ENCODE measurements at regions not wholly inside any gene's neighbourhood (a gene's known extent, or its start where the extent isn't known, plus 50 kb on each side); places are given as distances from the start of the nearest gene placed in this dataset.

- Mint-ChIP-seq H3K27ac (ENCODE audit: unreplicated experiment) (no peak overlapping the region), H3K4me3 (ENCODE audit: low read depth, unreplicated experiment) (no peak overlapping the region), H3K9me3 (ENCODE audit: low read depth, unreplicated experiment) (peaks cover 2% of the 10 kb centered on the region), H3K27me3 (ENCODE audit: unreplicated experiment) (peaks cover 82% of the 10 kb centered on the region), H3K4me1 (ENCODE audit: low read depth, unreplicated experiment) (no peaks in the 10 kb centered on the region), H3K36me3 (ENCODE audit: insufficient read depth, unreplicated experiment) (no peaks in the 10 kb centered on the region)
- TF ChIP-seq, protein P1, sequence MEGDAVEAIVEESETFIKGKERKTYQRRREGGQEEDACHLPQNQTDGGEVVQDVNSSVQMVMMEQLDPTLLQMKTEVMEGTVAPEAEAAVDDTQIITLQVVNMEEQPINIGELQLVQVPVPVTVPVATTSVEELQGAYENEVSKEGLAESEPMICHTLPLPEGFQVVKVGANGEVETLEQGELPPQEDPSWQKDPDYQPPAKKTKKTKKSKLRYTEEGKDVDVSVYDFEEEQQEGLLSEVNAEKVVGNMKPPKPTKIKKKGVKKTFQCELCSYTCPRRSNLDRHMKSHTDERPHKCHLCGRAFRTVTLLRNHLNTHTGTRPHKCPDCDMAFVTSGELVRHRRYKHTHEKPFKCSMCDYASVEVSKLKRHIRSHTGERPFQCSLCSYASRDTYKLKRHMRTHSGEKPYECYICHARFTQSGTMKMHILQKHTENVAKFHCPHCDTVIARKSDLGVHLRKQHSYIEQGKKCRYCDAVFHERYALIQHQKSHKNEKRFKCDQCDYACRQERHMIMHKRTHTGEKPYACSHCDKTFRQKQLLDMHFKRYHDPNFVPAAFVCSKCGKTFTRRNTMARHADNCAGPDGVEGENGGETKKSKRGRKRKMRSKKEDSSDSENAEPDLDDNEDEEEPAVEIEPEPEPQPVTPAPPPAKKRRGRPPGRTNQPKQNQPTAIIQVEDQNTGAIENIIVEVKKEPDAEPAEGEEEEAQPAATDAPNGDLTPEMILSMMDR (IDR thresholded peaks at IDR 0.05; ENCODE audit: unreplicated experiment), result no peak
- CTCF ChIA-PET, result no interaction called here
- intact Hi-C loops (cut with micrococcal nuclease; ENCODE audit: unreplicated experiment), result loop anchor here (5.0 to 10.0 kb wide), 2 partner anchors 57 to 290 kb away; no protein-coding TSS in a partner anchor
- no peak for DNase-seq
- no TSS peak for BruUV-seq (replicated peaks)
These were observed 182.6 kb upstream of the CXCL12 start for GRCh38 chr10:44567471-44567870.

DNA sequence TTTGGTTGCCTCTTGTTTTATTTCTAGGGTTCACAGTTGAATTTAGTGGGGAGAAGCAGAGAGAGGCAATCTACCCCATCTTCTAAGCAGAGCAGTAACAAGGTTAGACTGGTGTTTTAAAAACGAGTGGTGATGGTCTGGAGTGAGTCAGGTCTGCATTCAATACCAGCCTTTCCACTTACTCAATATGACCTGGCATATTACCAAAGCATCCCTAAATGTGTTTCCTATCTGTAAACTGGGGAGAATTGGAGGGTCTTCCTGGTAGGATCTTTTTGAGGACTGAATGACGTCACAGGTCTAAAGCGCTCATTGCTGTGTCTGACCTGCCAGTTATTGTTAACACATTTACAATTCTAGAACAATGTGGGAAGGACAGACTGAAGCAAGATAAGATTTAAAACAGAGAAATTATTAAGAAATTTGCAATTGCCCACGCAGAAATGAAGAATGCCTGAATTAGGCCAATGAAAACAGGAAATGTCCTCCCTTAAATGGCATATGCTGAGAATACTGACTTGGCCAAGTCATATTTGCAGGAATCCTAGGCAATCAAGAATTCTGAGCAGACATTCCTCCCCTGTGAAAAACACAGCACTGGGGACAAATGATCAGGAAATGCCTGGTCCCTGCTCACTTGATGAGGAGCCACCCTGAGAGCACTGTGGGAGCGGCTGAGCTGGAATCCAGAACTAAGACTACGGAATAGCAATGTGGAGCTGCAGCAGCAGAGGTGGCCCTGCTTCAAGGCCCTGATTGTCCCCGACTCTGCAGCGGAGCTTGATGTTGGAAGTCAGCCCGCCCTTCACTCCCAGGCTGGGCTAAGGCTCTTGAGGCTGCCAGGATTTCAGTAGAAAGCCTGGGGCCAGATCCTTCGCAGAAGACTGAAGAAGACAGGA is 184.5 kb upstream of the CXCL12 start:
- Mint-ChIP-seq H3K27ac (ENCODE audit: unreplicated experiment) (no peak overlapping the region), H3K4me3 (ENCODE audit: low read depth, unreplicated experiment) (no peak overlapping the region), H3K27me3 (ENCODE audit: unreplicated experiment) (peaks cover 88% of the 10 kb centered on the region), H3K9me3 (ENCODE audit: low read depth, unreplicated experiment) (peaks cover 2% of the 10 kb centered on the region), H3K4me1 (ENCODE audit: low read depth, unreplicated experiment) (no peaks in the 10 kb centered on the region), H3K36me3 (ENCODE audit: insufficient read depth, unreplicated experiment) (no peaks in the 10 kb centered on the region)
- CTCF ChIA-PET, result interaction anchor here (0.6 kb wide), 1 partner anchor 317 kb away, joined by 3 read pairs; no protein-coding TSS in a partner anchor
- intact Hi-C loops (cut with micrococcal nuclease; ENCODE audit: unreplicated experiment), result loop anchor here (5.0 to 10.0 kb wide), 2 partner anchors 55 to 288 kb away; no protein-coding TSS in a partner anchor
- no TSS peak for BruUV-seq (replicated peaks)
- DNase-seq, result no peak
- TF ChIP-seq, protein P1 (IDR thresholded peaks at IDR 0.05; ENCODE audit: unreplicated experiment), result no peak

DNA sequence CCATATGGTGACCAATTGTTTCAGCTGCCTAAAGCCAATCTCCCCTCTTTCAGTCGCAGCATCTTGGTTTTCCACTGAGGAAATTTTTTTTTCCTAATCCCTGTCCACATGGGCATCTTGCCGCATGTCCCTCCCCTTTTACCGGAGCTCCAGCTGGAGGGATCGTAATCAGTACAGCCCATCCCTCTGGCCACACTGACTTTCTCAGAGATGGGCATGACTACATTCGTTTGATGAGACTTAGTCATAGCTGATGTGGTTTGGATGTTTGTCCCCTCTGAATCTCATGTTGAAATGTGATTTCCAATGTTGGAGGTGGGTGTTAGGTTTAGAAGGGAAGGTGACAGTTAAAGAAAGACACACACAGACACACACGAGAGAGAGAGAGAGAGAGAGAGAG is 186.8 kb upstream of the CXCL12 start:
- BruUV-seq (replicated peaks), result no TSS peak
- intact Hi-C loops (cut with micrococcal nuclease; ENCODE audit: unreplicated experiment), result no loop called here
- peaks cover 75% of the 10 kb centered on the region for H3K27me3 Mint-ChIP-seq (ENCODE audit: unreplicated experiment)
- no peaks in the 10 kb centered on the region for H3K4me1 Mint-ChIP-seq (ENCODE audit: low read depth, unreplicated experiment)
- no peak for DNase-seq
- H3K4me3 Mint-ChIP-seq (ENCODE audit: low read depth, unreplicated experiment), result no peak overlapping the region
- H3K27ac Mint-ChIP-seq (ENCODE audit: unreplicated experiment), result no peak overlapping the region
- CTCF ChIA-PET, result interaction anchor here (0.6 kb wide), 1 partner anchor 12 kb away, joined by 3 read pairs; no protein-coding TSS in a partner anchor
- TF ChIP-seq, protein P1 (IDR thresholded peaks at IDR 0.05; ENCODE audit: unreplicated experiment), result no peak
- peaks cover 2% of the 10 kb centered on the region for H3K9me3 Mint-ChIP-seq (ENCODE audit: low read depth, unreplicated experiment)
- no peaks in the 10 kb centered on the region for H3K36me3 Mint-ChIP-seq (ENCODE audit: insufficient read depth, unreplicated experiment)

GRCh38 chr10:44572146-44572545 is 187.2 kb upstream of the CXCL12 start:
- H3K27me3 Mint-ChIP-seq (ENCODE audit: unreplicated experiment), result peaks cover 75% of the 10 kb centered on the region
- no peak overlapping the region for H3K4me3 Mint-ChIP-seq (ENCODE audit: low read depth, unreplicated experiment)
- BruUV-seq (replicated peaks), result no TSS peak
- CTCF ChIA-PET, result interaction anchor here (0.6 kb wide), 1 partner anchor 13 kb away, joined by 3 read pairs; no protein-coding TSS in a partner anchor
- peaks cover 2% of the 10 kb centered on the region for H3K9me3 Mint-ChIP-seq (ENCODE audit: low read depth, unreplicated experiment)
- no peaks in the 10 kb centered on the region for H3K36me3 Mint-ChIP-seq (ENCODE audit: insufficient read depth, unreplicated experiment)
- TF ChIP-seq, protein P1 (IDR thresholded peaks at IDR 0.05; ENCODE audit: unreplicated experiment), result no peak
- no peak for DNase-seq
- no peak overlapping the region for H3K27ac Mint-ChIP-seq (ENCODE audit: unreplicated experiment)
- H3K4me1 Mint-ChIP-seq (ENCODE audit: low read depth, unreplicated experiment), result no peaks in the 10 kb centered on the region
- intact Hi-C loops (cut with micrococcal nuclease; ENCODE audit: unreplicated experiment), result no loop called here

All from Calu3 (cell line).